SK-N-SH treated with all-trans-retinoic acid at 6 μM for 48 hours (cell line): ENCODE measurements at regions not wholly inside any gene's neighbourhood (a gene's known extent, or its start where the extent isn't known, plus 50 kb on each side); places are given as distances from the start of the nearest gene placed in this dataset.
"Not testable (repeated sequence)": the region's sequence is repeated elsewhere in the genome, so short reads cannot be mapped to it uniquely, and the experiment has no call there.

Experiments used
- CREB5 ChIP-seq: fragments of 250-450 bp; sonication (Bioruptor Pico); IDR thresholded peaks from 2 replicates; pipeline ENCODE4 v1.5.1; 2020; ENCODE audit warnings: low read depth, mild to moderate bottlenecking, moderate library complexity
- CSDC2 ChIP-seq: fragments of 250-450 bp; sonication (Bioruptor Pico); IDR thresholded peaks from 2 replicates; pipeline ENCODE4 v1.5.0; 2020; ENCODE audit warnings: mild to moderate bottlenecking, moderate library complexity
- CSRNP3 ChIP-seq: fragments of 250-450 bp; sonication (Bioruptor Pico); IDR thresholded peaks from 2 replicates; pipeline ENCODE4 v1.5.1; 2021; ENCODE audit warnings: mild to moderate bottlenecking, moderate library complexity
- GLIS3 ChIP-seq: fragments of 250-450 bp; sonication (Bioruptor Pico); IDR thresholded peaks from 2 replicates; pipeline ENCODE4 v1.5.0; 2020; ENCODE audit warnings: mild to moderate bottlenecking, moderate library complexity
- ISL1 ChIP-seq: fragments of 250-450 bp; sonication (Bioruptor Pico); IDR thresholded peaks from 2 replicates; pipeline ENCODE4 v2.1.2; 2022; ENCODE audit warnings: mild to moderate bottlenecking, moderate library complexity
- PPARA ChIP-seq: fragments of 250-450 bp; sonication (Bioruptor Pico); IDR thresholded peaks from 2 replicates; pipeline ENCODE4 v1.5.0; 2020; ENCODE audit warnings: mild to moderate bottlenecking, borderline replicate concordance
- RARB ChIP-seq: fragments of 250-450 bp; sonication (Bioruptor Pico); IDR thresholded peaks from 2 replicates; pipeline ENCODE4 v1.8.0; 2021; ENCODE audit warnings: mild to moderate bottlenecking, moderate library complexity
- SNAI2 ChIP-seq: fragments of 250-450 bp; sonication (Bioruptor Pico); IDR thresholded peaks from 2 replicates; pipeline ENCODE4 v1.5.0; 2020; ENCODE audit warnings: mild to moderate bottlenecking, moderate library complexity
- ZFP30 ChIP-seq: fragments of 450-650 bp; formaldehyde crosslinking; IDR thresholded peaks from 2 replicates; pipeline ENCODE4 v1.5.0; 2022; ENCODE audit warnings: mild to moderate bottlenecking, moderate library complexity
- ZNF565 ChIP-seq: fragments of 450-650 bp; formaldehyde crosslinking; conservative IDR thresholded peaks from 2 replicates; pipeline ENCODE4 v1.5.0; 2020; ENCODE audit warnings: low read depth, mild to moderate bottlenecking, moderate library complexity
- ZNF70 ChIP-seq: fragments of 450-650 bp; formaldehyde crosslinking; IDR thresholded peaks from 2 replicates; pipeline ENCODE4 v1.5.0; 2020; ENCODE audit warnings: mild to moderate bottlenecking, moderate library complexity

- not testable (repeated sequence) for TF ChIP-seq PPARA (CRISPR knock-in tag); CSRNP3 (CRISPR knock-in tag); CREB5 (CRISPR knock-in tag); ISL1 (CRISPR knock-in tag); ZNF70; ZFP30 (CRISPR knock-in tag); GLIS3 (CRISPR knock-in tag); ZNF565 (CRISPR knock-in tag); SNAI2 (CRISPR knock-in tag); CSDC2 (CRISPR knock-in tag); RARB
These were observed 482.2 kb upstream of the SMC2 start for GRCh38 chr9:103611950-103612349.
